GM12873 (cell line): ENCODE measurements at regions not wholly inside any gene's neighbourhood (a gene's known extent, or its start where the extent isn't known, plus 50 kb on each side); places are given as distances from the start of the nearest gene placed in this dataset.

ENCODE experiments used
- TF ChIP-seq, protein P1 (sequence below): IDR thresholded peaks from 2 replicates; pipeline ENCODE4 v1.5.1; 2012; ENCODE audit warnings: low read depth, mild to moderate bottlenecking, moderate library complexity, low read length, control low read depth; ENCODE audit not compliant: insufficient read depth; ENCODE audit errors: missing control alignments

GRCh38 chr5:67462147-67462546 is 265.5 kb upstream of the CD180 start:
- TF ChIP-seq, protein P1, sequence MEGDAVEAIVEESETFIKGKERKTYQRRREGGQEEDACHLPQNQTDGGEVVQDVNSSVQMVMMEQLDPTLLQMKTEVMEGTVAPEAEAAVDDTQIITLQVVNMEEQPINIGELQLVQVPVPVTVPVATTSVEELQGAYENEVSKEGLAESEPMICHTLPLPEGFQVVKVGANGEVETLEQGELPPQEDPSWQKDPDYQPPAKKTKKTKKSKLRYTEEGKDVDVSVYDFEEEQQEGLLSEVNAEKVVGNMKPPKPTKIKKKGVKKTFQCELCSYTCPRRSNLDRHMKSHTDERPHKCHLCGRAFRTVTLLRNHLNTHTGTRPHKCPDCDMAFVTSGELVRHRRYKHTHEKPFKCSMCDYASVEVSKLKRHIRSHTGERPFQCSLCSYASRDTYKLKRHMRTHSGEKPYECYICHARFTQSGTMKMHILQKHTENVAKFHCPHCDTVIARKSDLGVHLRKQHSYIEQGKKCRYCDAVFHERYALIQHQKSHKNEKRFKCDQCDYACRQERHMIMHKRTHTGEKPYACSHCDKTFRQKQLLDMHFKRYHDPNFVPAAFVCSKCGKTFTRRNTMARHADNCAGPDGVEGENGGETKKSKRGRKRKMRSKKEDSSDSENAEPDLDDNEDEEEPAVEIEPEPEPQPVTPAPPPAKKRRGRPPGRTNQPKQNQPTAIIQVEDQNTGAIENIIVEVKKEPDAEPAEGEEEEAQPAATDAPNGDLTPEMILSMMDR: no peak

GRCh38 chr5:67459253-67459652 is 262.7 kb upstream of the CD180 start:
- TF ChIP-seq, protein P1: no peak

DNA sequence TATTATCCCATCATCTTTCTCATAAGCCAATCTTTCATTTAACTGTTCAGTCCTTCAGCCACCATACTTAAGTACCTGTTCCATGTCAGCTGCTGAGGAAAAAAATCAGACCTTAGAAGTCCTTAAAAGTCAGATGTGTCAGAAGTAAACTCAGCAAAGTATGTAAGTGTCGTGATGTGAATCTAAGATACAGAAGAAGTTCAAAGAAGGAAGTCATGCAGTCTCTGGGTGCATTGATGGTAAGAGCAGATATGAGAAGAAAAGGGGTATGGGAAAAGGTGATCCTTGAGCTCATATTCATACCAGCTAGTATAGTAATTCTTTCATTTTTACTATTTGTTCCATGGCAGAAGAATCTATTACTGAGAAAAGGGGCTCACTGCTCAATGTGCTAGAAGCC is 259.4 kb upstream of the CD180 start:
- TF ChIP-seq, protein P1: no peak

DNA sequence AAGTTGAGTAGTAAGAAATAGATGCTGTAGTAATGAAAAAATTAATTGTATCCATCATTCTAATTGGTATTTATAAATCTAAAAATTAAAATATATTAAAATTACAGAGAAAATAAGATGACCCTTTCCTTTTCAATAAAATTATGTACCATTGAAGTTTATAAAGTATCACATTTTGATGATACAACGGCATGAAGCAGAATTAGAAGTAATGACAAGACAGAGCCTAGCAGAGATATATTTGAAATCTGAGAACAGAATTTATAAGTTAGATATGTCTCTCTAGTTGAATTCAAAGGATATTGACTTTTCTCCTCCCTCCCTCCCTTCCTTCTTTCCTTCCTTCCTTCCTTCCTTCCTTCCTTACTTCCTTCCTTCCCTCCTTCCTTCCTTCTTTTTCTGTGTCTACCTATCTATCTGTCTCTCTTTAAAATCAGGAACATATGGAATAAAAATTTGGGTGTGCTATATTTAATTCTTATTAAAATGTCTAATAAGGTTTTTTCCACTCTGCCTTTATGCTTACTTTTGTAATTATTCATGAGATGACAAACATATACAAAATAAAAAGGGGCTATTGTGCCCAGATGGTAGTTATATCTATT is 258.5 kb upstream of the CD180 start:
- TF ChIP-seq, protein P1: no peak

- TF ChIP-seq, protein P1: no peak
These were observed 256.7 kb upstream of the CD180 start for GRCh38 chr5:67453111-67453905.

DNA sequence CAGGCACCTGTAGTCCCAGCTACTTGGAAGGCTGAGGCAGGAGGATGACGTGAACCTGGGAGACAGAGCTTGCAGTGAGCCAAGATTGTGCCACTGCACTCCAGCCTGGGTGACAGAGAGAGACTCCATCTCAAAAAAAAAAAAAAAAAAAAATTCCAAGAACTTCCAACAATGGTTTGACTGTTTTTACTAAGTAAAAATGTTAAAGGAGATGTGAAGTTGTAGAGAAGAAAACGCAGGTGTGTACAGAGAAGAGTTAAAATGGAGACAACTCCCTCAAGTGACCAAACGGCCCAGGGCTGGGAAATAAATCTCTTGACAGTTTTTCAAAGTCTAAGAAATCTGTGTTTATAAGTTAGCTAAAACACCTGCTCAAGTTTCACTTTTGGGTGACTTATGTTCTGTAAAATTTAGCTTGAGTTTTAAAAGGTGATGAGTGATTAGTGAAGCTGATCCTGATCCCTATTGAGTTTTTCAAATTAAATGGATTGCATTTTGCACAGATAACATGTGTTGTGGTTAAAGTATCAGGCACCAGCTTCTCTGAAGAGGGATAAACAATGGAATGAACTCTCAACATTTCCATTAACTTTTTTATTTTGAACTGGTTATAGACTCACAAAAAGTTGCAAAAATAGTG is 255.2 kb upstream of the CD180 start:
- TF ChIP-seq, protein P1: no peak

DNA sequence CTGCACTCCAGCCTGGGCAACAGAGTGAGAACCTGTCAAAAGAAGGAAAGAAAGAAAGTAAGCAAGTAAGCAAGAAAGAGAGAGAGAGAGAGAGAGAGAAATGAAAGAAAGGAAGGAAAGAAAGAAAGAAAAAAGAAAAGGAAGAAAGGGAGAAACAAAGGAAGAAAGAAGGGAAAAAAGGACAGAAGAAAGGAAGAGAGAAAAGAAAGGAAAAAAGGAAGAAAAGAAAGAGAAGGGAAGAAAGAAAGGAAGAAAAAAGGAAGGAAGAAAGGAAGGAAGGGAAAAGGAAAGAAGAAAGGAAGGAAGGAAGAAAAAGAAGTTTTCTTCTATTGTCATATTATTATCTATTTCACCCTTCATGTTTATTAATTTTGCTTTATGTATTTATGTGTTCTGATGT is 251.1 kb upstream of the CD180 start:
- TF ChIP-seq, protein P1: no peak
